ENCODE measurements at regions not wholly inside any gene's neighbourhood (a gene's known extent, or its start where the extent isn't known, plus 50 kb on each side); places are given as distances from the start of the nearest gene placed in this dataset.

DNA sequence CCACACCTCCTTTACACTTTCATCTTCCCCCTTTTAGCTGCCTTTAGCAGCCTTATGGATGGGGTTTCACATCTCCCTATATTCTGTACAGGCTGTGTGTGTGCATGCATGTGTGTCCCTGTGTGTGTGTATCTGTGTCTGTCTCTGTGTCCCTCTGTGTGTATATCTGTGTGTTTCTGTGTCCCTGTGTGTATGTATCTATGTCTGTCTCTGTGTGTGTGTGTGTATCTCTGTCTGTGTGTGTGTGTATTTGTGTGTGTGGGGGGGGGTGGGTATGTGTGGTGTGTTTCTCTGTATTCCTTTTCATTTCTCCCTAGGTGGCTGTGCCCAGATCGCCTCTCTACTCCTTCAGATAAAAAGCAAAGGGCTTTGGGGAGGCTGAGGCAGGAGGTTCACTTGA, 52.2 kb upstream of the CD83 start:
- DNase-seq, result no peak

- peak; percentile 49 to 83 (median 66) for DNase-seq
These were observed 50.7 kb upstream of the CD83 start for GRCh38 chr6:14066782-14067406.

GRCh38 chr6:14067656-14068055, 49.9 kb upstream of the CD83 start:
- DNase-seq, result no peak

All from suppressor macrophage (primary cell).